HG03521 (cell line): ENCODE measurements at regions not wholly inside any gene's neighbourhood (a gene's known extent, or its start where the extent isn't known, plus 50 kb on each side); places are given as distances from the start of the nearest gene placed in this dataset.

Source experiments
- ATAC-seq: cut with Tn5 transposase; IDR thresholded peaks from one replicate; pipeline ENCODE4 v1.9.1; 2021; ENCODE audit warnings: mild to moderate bottlenecking, moderate library complexity; ENCODE audit not compliant: unreplicated experiment

- ATAC-seq = peak; percentile 9
Observed at GRCh38 chr1:38558500-38559445, 300.8 kb downstream of the RRAGC start.

DNA sequence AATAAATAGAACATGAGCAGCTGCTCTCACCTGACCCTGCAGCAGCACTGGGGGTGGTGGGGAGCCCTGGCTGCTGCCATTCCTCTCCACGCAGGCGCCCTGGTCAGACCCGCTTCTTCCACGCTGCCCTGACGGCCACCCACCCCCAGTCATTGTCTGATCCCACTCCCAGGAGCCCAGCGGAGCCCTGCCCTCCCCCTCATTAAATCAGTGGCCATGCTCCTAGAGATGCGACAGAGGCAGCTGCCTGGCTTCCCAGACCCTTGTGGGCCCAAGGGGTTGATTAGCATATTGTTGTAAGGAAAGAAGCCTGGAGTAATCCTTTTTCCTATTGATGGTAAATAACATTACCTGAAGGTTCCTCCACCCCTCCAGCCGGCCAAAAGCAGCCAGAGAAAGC lies 301.5 kb downstream of the RRAGC start:
- no peak for ATAC-seq

DNA sequence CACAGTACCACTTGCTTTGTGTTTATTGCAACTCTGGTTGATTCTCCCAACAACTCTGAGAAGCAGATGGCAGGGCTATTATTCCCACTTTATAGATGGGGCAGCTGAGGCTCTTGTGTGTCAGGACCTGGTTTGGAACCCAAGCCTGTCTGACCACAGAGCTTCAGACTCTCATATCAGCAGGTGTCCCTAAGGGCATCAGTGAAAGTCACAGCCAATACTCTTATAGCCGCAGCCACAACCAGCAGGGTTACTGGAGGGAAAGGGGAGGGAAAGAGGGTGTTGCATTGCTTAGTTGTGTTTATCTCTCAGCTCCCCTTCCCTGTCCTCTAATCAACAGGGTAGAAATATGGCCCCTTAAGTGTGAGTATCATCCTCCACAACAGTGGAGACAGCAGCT lies 304.0 kb downstream of the RRAGC start:
- ATAC-seq = no peak

GRCh38 chr1:38555130-38555529 lies 304.4 kb downstream of the RRAGC start:
- ATAC-seq = no peak

DNA sequence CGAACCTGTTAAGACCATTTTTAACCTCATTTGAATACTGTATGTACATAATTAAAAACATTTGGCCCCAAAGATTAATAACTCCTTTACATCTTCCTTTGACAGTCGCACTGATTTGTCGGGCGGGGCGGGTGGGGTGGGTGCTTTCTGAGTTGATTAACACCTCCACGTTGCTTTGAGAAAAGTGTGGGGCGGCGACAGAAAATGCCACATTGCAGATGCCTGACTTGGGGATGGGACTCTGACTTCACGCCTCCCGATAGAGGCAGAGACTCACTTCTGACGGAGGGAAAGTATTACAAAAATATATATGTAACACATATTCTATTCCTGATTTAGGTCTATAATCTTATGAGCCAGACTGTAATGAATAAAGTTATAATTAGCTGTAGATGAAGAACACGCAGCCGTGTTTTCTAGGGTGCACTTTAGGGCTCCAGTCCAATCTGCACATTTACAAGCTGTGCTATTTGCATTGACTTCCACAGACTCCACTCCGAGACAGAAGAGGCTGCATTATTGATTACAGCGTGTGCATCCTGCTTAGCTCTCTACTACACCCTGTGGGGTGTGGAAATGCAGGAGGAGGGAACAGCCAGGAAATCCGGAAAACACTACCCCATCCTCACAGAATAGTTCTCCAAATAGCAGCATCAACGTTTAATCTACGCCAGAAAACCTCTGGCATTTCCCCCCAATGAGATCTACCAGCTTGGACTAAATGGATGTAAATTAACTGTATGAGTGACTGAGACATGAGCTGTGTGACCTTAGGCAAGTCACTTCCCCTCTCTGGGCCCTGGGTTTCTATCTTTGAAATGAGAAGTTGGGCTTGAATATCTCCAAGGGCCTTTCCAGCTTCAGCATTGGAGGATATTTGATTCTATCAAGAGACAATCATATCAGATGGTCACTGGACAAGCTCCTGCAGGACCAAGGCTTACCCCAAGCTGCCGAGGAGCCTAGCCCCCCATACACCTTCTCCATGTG lies 308.0 kb downstream of the RRAGC start:
- no peak for ATAC-seq

- ATAC-seq = no peak
Observed at GRCh38 chr1:38549191-38549590, 310.4 kb downstream of the RRAGC start.

- ATAC-seq = no peak
Observed at GRCh38 chr1:38547321-38547720, 312.3 kb downstream of the RRAGC start.

GRCh38 chr1:38546636-38547035 lies 312.9 kb downstream of the RRAGC start:
- ATAC-seq = no peak

DNA sequence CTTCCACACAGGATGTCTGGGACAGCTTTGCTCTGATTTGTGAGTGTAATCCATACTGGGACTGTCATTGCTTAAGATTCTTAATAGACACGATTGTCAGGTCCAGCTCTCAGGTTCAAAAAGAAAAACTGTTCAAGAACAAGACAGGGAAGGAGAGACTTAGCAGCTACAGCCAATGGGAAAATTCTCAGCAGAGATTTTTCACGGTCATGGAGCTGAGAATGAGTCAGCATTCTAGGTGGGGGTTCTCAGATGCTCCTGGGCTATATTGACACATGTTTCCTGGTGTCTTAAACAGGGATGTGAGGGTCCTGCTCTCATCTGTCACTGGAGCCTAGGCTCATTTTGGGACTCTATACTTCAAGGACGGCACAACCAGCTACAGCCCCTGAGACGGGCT lies 318.3 kb downstream of the RRAGC start:
- ATAC-seq = no peak

DNA sequence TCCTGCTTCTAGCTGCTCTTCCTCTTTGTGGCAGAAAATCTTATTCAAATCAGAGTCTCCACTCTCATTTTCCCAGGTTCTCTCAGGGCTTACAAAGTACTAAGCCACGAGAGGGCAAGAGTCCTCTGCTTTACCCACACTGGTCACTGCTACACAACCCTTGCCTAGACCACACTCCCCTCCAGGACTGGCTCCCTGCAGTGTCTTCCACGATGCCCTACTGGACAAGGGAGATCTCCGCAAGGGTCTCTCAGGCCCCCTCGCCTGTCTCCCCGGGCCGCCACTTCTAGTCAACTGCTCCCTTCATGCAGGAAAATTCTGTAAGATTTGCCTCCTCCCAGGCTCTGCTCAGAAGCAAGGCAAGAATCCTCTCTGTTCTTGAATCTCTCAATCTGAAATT lies 319.6 kb downstream of the RRAGC start:
- no peak for ATAC-seq

DNA sequence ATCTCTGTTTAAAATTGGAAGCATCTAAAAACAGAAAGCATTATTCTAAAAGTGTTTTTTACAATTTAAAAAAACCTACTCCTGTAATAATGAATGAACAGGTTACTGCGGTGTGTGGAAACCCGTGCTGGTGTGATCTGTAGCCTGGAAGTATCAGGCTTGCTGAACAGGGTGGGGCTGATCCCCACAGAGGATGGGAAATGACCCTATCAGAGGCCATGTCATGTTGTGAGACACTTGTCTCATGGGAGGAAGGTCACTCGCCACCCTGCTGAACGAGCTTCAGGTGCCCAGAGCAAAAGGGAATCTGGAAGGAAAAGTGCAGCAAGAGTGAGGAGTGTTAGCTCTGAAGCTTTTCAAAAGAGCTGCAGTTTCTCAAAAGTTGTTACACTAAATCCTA lies 320.7 kb downstream of the RRAGC start:
- ATAC-seq = no peak

DNA sequence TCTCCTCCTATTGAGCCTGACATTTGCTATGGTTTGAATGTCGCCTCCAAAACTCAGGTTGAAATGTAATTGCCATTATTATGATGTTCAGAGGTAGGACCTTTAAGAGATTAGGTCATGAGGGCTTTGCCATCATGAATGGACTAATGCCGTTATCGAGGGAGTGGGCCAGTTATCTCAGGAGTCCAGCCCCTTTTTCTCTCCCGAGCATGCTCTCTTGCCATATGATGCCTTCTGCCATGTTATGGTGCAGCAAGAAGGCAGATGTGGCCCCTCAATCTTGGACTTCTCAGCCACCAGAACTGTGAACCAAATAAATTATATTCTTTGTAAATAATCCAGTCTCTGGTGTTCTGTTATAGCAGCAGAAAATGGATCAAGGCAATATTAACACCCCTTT lies 323.5 kb downstream of the RRAGC start:
- ATAC-seq = no peak

GRCh38 chr1:38534473-38534823 lies 325.1 kb downstream of the RRAGC start:
- ATAC-seq = no peak

GRCh38 chr1:38533772-38534472 lies 325.6 kb downstream of the RRAGC start:
- ATAC-seq = no peak

DNA sequence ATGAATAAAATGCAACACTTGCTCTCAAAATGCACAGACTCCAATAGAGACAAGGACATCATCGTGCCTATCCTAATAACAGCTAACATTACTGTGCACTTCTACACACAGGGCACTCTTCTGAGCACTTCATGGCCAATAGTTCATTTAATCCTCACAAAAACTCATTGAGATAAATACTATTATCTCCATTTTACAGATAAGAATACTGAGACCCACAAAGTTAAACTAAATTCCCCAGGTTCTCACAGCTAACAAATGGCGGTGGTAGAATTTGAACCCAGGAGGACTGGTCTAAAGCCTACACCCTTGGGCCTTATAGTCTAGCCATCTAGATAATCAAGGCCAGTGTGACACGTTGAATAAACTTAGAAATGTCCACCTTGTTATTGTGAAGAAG lies 328.6 kb downstream of the RRAGC start:
- ATAC-seq = no peak

GRCh38 chr1:38529946-38530345 lies 329.6 kb downstream of the RRAGC start:
- ATAC-seq = no peak

DNA sequence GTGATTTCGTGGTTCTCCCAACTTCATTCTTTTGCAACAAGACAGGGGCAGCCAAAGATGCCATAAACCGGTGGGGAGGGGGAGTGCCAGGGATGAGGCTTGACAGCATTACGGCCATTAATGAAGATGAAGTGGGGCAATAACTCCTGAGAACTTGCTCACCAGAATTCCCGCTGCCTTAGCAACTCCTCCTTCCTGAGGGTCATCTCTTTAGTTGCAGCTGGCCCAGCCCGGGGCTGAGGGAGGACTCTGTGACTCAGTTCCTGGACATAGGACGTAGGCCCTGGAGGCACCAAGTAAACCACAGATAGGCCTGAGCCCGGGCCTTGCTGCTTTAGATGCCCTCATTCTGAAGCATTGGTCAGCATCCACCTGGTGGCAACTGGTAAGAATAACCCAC lies 330.2 kb downstream of the RRAGC start:
- ATAC-seq = no peak

DNA sequence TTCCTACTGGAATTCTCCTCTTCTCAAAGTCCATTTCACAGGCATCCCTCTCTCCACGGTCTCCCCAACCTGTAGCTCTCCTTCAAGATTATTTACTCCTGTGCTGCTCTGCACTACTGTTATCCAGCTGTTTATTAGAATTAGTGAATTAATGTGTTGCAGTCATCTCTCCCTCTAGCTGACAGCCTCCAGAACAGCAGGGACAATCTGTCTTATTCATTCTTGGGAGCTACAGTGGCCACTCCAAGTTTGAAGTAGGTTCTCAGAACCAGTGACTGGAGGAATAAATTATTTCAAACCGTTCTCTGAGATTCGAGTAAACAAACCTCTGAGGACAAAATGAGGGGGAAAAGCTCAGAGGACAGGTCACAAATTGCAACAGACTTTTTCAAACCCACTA lies 330.9 kb downstream of the RRAGC start:
- no peak for ATAC-seq

DNA sequence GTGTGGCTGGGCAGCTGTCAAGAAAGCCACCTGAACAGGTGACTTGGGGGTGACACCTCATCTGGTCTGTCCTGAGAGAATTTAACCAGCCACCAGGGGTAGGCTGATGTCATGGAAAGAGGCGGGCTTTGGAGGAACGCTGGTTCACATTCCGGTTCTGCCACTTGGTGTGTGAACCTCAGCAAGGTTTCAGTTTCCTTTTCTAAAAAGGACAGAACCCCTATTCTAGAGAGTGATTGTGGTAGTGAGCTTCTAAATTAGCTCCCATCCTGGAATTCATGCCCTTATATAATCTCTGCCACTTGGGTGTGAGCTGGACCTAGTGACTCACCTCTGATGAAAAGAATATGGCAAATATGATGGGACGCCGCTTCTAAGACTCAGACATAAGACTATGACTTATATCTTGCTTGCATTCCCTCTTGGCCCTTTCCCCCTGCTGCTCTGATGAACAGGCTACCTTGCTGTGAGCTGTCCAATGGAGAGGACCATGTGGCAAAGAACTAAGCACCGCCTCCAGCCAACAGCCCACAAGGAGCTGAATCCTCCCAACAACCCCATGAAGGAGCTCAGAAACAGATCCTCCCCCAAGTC lies 332.1 kb downstream of the RRAGC start:
- peak; percentile 90 for ATAC-seq

GRCh38 chr1:38526046-38526445 lies 333.5 kb downstream of the RRAGC start:
- no peak for ATAC-seq
